ENCODE measurements at regions not wholly inside any gene's neighbourhood (a gene's known extent, or its start where the extent isn't known, plus 50 kb on each side); places are given as distances from the start of the nearest gene placed in this dataset.
"Not testable (repeated sequence)": the region's sequence is repeated elsewhere in the genome, so short reads cannot be mapped to it uniquely, and the experiment has no call there.

DNA sequence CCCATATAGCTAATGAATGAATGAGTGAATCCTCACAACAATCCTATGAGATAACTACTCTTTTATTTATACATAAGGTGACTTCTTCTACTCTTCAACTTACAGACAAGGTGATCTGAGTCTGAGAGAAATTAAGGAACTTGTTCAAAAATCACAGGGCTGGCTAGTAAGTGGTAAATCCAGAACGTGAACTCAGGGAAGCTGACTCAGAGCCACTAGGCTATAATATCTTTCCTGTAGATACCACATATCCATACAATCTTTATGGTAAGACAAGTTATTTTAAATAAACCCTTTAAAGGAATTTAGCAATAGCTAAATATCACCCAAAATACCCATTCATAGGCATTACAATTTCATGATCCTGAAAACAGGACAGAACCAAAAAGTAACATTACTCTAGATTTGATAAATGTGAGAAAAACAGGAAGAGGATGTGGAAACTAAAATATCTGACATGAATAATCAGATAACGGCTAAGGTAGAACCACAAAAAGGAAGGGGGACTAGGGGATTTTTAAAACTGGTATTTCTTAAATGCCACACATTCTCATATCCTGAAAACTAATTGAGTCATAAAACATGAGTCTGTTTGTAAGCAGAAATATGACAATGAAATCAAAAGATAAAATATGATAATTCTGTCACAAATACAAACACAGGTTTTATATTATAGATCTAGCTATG, 119.7 kb downstream of the NBPF8 start:
- H3K9me3 Mint-ChIP-seq, H3K27me3 Mint-ChIP-seq, H3K36me3 Mint-ChIP-seq: not testable (repeated sequence)
- peak overlapping the region; percentile 98 for H3K27ac Mint-ChIP-seq
- peak overlapping the region; percentile 73 for H3K4me3 Mint-ChIP-seq
- peaks cover 13% of the 10 kb centered on the region for H3K4me1 Mint-ChIP-seq

DNA sequence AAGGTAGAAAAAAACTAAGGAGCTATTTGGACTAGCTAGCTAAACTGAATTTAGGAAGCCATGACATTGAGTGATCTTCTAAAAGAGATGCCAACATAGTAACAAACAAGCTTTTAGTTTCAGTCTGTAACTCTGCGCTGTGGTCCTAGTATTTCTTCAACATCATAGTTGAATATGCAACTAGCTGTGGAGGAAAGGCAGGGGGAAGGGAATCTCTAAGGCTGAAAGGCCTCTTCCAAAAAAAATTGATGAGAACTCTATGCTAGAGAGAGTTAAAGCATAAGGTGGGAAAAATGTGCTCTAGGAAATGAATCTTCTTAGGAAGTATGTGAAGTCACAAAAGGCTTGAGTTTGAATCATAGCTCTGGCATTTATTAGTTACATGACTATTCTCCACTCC, 120.2 kb downstream of the NBPF8 start:
- H3K9me3 Mint-ChIP-seq, H3K27me3 Mint-ChIP-seq, H3K36me3 Mint-ChIP-seq: not testable (repeated sequence)
- H3K4me1 Mint-ChIP-seq, result peaks cover 13% of the 10 kb centered on the region
- H3K27ac Mint-ChIP-seq, result peak overlapping the region; percentile 98
- peak overlapping the region; percentile 73 for H3K4me3 Mint-ChIP-seq

DNA sequence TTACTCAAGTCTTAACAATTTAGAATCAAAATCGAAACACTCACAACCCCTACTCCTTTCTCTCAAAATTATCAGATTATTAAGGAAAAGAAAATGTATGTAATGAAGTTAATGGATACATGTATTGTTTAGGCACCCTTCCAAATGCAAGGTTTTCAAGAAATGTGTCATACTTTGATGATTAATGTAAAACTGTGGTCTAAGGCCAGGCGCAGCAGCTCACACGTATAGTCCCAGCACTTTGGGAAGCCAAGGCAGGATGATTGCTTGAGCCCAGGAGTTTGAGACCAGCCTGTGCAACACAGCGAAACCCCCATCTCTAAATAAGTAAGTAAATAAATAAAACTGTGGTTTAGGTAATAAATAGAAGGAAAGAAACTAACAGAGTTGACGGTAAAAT, 126.6 kb downstream of the NBPF8 start:
- H3K4me3 Mint-ChIP-seq, H3K27ac Mint-ChIP-seq, H3K4me1 Mint-ChIP-seq, H3K27me3 Mint-ChIP-seq, H3K9me3 Mint-ChIP-seq, H3K36me3 Mint-ChIP-seq: not testable (repeated sequence)

DNA sequence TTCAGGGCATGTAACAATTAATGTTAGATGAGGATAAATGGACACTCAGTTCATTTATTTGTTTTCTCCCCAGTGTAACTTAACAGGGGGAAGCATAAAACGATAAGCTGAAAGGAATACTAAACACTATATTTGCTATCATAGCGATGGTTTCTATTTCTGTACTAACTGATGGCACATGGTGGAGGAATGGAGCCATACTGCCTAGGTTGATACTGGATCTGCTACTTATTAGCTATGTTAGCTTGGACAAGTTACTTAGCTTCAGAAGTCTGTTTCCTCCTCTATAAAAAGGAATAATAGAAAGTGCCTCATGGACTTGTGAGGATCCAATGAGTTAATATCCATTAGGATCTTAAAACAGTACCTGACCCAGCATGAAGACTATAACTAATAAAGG, 127.5 kb downstream of the NBPF8 start:
- H3K27me3 Mint-ChIP-seq, H3K9me3 Mint-ChIP-seq, H3K36me3 Mint-ChIP-seq, H3K4me3 Mint-ChIP-seq, H3K4me1 Mint-ChIP-seq, H3K27ac Mint-ChIP-seq: not testable (repeated sequence)

DNA sequence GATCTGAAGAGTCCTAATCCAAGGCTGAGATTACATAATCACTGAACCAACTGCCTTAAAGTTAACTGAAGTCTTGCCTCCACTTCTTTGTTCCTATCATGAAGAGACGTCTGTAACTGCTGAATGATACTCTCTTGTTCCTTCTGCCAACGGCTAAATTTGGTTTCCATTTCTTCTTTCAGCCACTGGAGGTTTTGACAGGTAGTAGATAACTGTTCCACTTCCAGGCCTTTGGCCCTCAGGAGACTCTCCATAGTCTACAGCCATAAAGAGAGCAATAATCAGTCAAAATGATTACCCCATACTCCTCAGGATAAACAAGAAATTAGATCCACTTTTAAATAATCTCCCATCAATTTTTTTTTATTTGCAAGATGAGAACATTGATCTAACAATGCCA, 128.1 kb downstream of the NBPF8 start:
- H3K27ac Mint-ChIP-seq, H3K4me1 Mint-ChIP-seq, H3K4me3 Mint-ChIP-seq, H3K9me3 Mint-ChIP-seq, H3K36me3 Mint-ChIP-seq, H3K27me3 Mint-ChIP-seq: not testable (repeated sequence)

DNA sequence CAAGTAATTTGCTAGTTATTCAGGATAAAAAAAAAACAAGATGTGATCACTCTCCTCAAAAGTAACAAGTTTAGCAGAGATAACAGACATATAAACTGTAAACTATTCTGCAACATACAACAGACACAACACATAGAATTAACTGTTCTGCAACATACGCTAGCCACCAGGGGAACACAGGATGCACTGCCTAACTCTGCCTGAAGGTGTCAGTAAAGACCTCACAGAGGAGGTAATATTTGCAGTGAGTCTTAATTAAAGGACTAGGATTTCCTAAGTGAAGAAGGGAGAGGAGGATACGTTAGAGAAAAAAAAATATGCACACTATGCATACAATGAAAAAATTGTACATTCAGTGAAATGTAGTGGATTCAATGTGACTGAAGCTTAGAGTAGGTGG, 129.6 kb downstream of the NBPF8 start:
- H3K36me3 Mint-ChIP-seq, H3K9me3 Mint-ChIP-seq, H3K27ac Mint-ChIP-seq, H3K4me3 Mint-ChIP-seq, H3K4me1 Mint-ChIP-seq, H3K27me3 Mint-ChIP-seq: not testable (repeated sequence)

DNA sequence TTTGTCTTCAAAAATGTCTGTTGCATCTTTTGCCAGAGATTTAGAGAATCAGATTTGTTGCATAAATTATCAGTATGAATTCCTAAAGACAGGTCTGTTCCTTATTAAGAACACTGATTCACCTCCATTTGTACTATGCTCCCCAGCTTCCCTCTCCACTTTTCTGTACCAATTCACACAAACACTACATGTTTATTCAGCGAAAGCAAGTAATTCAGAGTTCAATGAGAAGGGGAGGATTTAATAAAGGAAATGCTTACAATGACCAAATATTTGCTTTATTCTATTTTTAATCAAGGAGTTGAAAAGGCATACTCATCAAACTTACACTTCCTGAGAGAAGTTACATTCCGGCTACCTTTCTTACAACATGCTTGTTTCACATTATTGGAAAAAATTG, 135.5 kb downstream of the NBPF8 start:
- H3K36me3 Mint-ChIP-seq, H3K27ac Mint-ChIP-seq, H3K4me3 Mint-ChIP-seq, H3K9me3 Mint-ChIP-seq, H3K27me3 Mint-ChIP-seq, H3K4me1 Mint-ChIP-seq: not testable (repeated sequence)

DNA sequence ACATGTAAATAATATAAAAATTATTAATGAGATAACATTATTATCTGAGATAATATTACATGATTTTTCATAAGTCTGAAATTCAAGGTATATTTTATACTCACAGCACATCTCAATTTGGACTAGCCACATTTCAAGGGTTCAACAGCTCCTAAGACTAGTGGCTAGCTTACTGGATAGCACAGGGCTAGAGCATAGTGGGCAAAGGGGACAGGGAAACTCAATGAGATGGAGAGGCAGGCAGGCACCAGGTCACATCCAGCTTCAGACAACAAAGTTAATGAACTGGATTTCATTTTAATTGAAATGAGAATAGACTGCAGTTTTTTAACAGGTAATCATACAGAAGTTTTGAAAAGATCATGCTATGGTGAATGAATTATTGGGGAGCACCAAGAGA, 137.4 kb downstream of the NBPF8 start:
- not testable (repeated sequence) for H3K27ac Mint-ChIP-seq, H3K36me3 Mint-ChIP-seq, H3K4me1 Mint-ChIP-seq, H3K27me3 Mint-ChIP-seq, H3K4me3 Mint-ChIP-seq, H3K9me3 Mint-ChIP-seq

DNA sequence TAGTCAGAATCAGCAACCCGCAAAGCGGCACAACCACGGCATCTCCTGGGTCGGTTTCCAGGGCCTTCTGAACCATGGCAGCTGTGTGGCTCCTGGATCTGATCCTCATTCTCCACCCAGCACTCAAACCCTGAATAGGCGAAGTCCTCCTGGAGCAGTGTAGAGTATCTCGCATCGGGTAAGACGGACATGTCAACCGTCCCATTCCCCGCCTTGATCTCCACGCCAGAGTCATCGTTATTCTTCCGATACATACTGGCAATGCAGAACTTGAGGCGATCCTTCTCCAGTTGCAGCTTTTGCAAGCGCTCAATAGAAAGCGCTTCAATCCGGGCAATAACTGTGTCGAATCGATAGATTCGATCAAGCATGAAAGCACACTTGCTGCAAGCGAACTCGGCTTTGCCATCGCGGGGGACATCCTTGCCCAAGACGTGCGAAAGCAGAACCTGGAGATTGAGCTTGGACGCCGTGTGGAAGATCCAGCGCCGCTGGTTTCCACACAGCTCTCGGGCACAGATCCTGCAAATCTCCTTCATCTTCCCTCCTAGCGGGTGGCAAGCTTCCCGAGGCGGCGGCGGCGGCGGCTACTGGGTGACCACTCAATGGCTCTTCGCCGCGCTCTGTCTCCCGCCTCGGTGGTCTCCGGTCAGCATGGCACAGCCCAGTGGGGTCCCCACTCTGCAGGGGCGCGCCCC, 142.9 kb downstream of the NBPF8 start:
- not testable (repeated sequence) for H3K36me3 Mint-ChIP-seq, H3K27me3 Mint-ChIP-seq, H3K4me1 Mint-ChIP-seq, H3K27ac Mint-ChIP-seq, H3K9me3 Mint-ChIP-seq
- H3K4me3 Mint-ChIP-seq, result peak overlapping the region; percentile 67

DNA sequence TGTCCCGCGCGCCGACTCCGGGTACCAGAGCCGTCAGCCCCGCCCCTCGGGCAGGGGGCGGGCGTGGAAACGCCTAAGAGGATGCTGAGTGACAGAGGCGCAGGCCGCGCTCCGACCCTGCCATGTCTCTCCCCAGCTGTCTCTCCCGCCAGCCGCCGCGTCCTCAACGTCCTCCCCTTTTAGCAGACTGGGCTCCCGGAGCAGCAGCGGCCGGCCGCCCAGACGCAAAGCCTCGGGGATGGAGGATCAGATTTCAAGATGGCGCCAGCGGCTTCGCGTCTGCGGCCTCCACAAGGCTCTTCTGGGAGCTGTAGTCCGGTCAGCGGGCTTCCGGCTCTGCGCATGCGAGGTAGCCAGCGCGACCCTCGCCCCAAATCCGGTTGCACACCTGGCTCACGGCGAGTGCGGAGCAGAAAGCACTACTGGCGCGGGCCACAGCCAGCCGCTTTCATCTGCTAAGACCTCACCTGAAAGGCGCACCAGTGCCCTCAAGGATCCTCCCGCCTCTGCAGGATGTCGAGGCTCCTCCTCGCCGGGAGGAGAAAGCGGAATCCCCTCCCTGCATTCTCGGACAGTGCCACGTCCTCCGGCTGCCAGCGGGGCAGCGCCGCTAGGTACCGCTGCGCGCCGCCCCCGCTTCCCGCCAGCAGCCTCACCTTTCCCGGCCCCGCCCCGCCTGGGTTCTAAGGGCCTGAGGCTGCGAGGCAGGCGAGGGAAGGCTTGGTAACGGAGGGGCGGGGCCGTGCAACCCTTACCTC, 143.6 kb downstream of the NBPF8 start:
- not testable (repeated sequence) for H3K27ac Mint-ChIP-seq

DNA sequence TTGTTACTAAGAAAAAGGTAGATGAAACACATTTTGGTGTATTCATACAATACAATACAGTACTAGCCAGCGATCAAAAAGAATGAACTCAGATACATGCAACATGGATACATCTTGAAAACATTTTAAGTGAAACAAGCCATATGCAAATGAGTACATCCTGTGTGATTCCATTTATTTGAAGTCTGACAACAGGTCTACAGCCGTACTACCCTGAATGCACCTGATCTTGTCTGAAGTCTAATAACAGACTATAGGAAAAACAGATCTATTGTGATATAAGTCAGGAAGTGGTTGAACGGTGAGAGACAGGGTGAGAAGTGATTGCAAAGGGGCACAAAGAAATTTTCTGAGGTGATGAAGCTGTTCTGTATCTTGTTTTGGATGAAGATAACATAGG, 146.9 kb downstream of the NBPF8 start:
- H3K4me3 Mint-ChIP-seq, H3K27ac Mint-ChIP-seq, H3K4me1 Mint-ChIP-seq, H3K27me3 Mint-ChIP-seq, H3K9me3 Mint-ChIP-seq, H3K36me3 Mint-ChIP-seq: not testable (repeated sequence)

More for the DNA sequence above, 143.6 kb downstream of the NBPF8 start:
- not testable (repeated sequence) for H3K4me1 Mint-ChIP-seq, H3K9me3 Mint-ChIP-seq, H3K27me3 Mint-ChIP-seq, H3K36me3 Mint-ChIP-seq
- H3K4me3 Mint-ChIP-seq, result peak overlapping the region; percentile 63

DNA sequence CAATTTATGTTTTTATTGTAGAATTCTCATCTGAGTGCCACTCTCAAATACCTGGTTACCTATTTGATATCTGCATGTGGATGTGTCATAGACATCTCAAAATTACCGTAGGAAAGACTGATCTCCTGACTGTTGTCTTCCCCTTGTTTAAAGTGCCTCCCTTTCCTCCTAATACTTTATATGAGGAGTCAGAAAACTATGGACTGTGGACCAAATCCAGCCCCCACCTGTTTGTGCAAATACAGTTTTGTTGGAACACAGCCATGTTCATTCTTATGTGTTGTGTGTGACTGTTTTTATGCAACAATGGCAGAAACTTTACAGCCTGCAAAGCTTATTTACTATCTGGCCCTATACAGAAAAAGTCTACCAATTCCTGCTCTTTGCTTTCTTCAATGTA, 150.6 kb downstream of the NBPF8 start:
- not testable (repeated sequence) for H3K4me3 Mint-ChIP-seq

DNA sequence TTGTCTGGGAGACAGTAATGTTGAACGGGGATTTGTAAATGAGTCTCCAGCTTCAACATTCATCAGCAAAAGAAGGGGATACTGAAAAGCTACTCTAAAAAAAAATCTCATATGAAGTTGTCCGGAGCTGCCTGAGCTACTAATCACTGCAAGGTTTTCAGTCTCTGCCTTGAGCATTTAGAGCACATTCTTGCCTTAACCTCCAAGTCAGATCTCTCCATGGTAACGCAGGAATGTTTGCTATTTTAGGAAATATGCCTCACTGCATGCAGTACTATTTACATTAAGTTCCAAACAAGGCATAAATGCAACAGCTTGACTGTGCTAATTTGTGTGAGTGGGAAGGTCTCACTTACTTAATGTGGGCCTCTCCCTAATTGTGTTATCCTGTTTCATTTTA, 152.8 kb downstream of the NBPF8 start:
- H3K27me3 Mint-ChIP-seq, H3K27ac Mint-ChIP-seq, H3K4me1 Mint-ChIP-seq, H3K9me3 Mint-ChIP-seq, H3K4me3 Mint-ChIP-seq, H3K36me3 Mint-ChIP-seq: not testable (repeated sequence)

More for the DNA sequence above, 150.6 kb downstream of the NBPF8 start:
- H3K27me3 Mint-ChIP-seq, H3K36me3 Mint-ChIP-seq, H3K9me3 Mint-ChIP-seq, H3K4me1 Mint-ChIP-seq, H3K27ac Mint-ChIP-seq: not testable (repeated sequence)

DNA sequence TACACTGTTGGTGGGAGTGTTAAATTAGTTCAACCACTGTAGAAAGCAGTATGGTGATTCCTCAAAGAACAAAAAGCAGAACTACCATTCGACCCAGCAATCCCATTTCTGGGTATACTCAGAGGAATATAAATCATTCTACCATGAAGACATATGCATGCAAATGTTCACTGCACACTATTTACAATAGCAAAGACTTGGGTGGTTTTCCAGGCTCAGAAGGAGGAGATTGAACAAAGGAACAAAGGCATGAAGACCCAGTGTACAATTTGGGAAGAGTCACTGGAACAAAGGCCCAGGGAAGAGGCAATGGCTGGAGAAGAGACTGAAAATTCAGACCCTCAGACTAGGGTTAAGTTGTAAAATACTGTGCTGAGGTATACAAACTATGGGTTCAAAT, 148.5 kb upstream of the NBPF26 start:
- H3K36me3 Mint-ChIP-seq, H3K4me1 Mint-ChIP-seq, H3K27me3 Mint-ChIP-seq, H3K27ac Mint-ChIP-seq, H3K9me3 Mint-ChIP-seq, H3K4me3 Mint-ChIP-seq: not testable (repeated sequence)

DNA sequence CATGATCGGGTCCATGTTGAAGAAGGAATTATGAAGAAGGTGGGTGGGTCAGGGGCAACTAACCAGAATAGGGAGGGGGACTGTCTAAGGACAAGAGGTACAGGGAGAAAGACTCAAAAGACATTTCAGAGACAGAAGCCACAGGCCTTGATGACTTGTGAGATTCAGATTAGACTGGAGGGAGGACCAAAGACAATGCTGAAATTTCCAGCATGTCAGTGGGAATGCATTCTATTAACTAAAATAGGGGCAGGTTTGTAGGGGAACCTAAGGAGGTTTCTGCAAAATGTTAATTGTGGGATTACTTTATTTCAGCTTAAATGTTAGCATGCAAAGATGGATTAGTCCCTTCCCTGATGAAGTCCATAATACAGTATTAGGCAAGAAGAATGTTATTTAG, 141.6 kb upstream of the NBPF26 start:
- not testable (repeated sequence) for H3K4me1 Mint-ChIP-seq, H3K27me3 Mint-ChIP-seq, H3K36me3 Mint-ChIP-seq, H3K9me3 Mint-ChIP-seq, H3K4me3 Mint-ChIP-seq, H3K27ac Mint-ChIP-seq

DNA sequence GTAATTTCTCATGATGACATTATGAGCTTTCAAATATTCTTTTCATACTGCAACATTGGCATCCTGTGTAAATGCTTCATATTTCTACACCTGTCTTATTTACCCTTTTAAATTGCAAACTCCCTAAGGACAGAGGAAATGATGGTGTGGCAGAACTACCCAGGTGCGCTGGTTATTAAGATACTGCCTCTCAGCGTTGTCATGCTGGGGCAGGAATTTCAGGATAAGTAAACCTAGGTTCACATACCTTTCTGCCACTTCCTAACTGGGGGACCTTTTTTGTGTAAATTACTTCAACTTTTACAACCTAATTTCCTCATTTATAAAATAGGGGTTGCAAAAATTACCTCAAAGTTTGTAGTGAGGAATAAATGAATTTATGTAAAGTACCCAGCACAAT, 137.7 kb upstream of the NBPF26 start:
- H3K27me3 Mint-ChIP-seq, H3K9me3 Mint-ChIP-seq, H3K27ac Mint-ChIP-seq, H3K4me3 Mint-ChIP-seq, H3K4me1 Mint-ChIP-seq, H3K36me3 Mint-ChIP-seq: not testable (repeated sequence)

DNA sequence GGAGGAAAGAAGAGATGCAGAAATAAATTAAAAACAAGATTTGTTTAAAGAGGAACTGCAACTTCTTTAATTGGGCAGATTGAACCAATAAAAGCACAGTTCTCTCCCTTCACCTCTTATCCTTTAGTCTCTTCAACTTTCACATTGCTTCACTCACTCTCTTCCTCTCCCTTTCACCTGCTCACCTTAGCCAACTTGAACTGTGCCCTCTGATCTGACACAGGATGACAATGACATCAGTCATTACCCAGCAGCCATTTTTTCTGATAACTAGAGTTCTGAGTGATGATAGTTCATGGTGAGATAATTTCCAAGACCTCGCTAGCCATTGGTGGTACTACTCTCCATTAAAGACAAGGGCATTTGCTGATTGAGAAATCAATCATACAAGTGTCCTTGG, 134.9 kb upstream of the NBPF26 start:
- not testable (repeated sequence) for H3K27ac Mint-ChIP-seq, H3K4me3 Mint-ChIP-seq, H3K4me1 Mint-ChIP-seq, H3K9me3 Mint-ChIP-seq, H3K36me3 Mint-ChIP-seq, H3K27me3 Mint-ChIP-seq
